ENCODE measurements at regions not wholly inside any gene's neighbourhood (a gene's known extent, or its start where the extent isn't known, plus 50 kb on each side); places are given as distances from the start of the nearest gene placed in this dataset.
A peak's percentile ranks its signal among the peaks of the same experiment; 100 is the strongest.

GRCh38 chr6:168208854-168209253 is 110.7 kb downstream of the DACT2 start:
- intact Hi-C loops (cut with DNase I): no loop called here
- H3K36me3 ChIP-seq: no peaks in the 10 kb centered on the region
- H3K4me1 ChIP-seq: no peaks in the 10 kb centered on the region
- no peaks in the 10 kb centered on the region for H3K9me3 ChIP-seq
- H3K27me3 ChIP-seq: no peaks in the 10 kb centered on the region
- no peak overlapping the region for H3K27ac ChIP-seq
- no peak overlapping the region for H3K4me3 ChIP-seq
- ATAC-seq (no peak), DNase-seq (no peak)
- 69% methylated on average over 9 of the region's 10 CpGs for whole genome bisulfite sequencing (ENCODE audit: insufficient coverage, low coverage, low lambda C conversion rate, missing lambda C conversion rate)
- TF ChIP-seq, protein P1, sequence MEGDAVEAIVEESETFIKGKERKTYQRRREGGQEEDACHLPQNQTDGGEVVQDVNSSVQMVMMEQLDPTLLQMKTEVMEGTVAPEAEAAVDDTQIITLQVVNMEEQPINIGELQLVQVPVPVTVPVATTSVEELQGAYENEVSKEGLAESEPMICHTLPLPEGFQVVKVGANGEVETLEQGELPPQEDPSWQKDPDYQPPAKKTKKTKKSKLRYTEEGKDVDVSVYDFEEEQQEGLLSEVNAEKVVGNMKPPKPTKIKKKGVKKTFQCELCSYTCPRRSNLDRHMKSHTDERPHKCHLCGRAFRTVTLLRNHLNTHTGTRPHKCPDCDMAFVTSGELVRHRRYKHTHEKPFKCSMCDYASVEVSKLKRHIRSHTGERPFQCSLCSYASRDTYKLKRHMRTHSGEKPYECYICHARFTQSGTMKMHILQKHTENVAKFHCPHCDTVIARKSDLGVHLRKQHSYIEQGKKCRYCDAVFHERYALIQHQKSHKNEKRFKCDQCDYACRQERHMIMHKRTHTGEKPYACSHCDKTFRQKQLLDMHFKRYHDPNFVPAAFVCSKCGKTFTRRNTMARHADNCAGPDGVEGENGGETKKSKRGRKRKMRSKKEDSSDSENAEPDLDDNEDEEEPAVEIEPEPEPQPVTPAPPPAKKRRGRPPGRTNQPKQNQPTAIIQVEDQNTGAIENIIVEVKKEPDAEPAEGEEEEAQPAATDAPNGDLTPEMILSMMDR (IDR thresholded peaks at IDR 0.05): no peak
- TF ChIP-seq POLR2A (IDR thresholded peaks at IDR 0.05): no peak

- Histone ChIP-seq H3K4me1 (no peaks in the 10 kb centered on the region), H3K36me3 (no peaks in the 10 kb centered on the region), H3K4me3 (no peak overlapping the region), H3K9me3 (no peaks in the 10 kb centered on the region), H3K27ac (no peak overlapping the region), H3K27me3 (no peaks in the 10 kb centered on the region)
- intact Hi-C loops (cut with DNase I): no loop called here
- no peak for TF ChIP-seq POLR2A (IDR thresholded peaks at IDR 0.05)
- TF ChIP-seq, protein P1 (IDR thresholded peaks at IDR 0.05): no peak
- ATAC-seq: no peak
- no peak for DNase-seq
- WGBS (ENCODE audit: insufficient coverage, low coverage, low lambda C conversion rate, missing lambda C conversion rate): 65% methylated on average over 3 of the region's 8 CpGs
Observed at GRCh38 chr6:168208402-168208801, 111.2 kb downstream of the DACT2 start.

- ATAC-seq (peak in 1 of 4 donors; percentile 5), DNase-seq (no peak)
- Histone ChIP-seq H3K27ac (no peak overlapping the region), H3K27me3 (no peaks in the 10 kb centered on the region), H3K4me1 (no peaks in the 10 kb centered on the region), H3K36me3 (no peaks in the 10 kb centered on the region), H3K9me3 (no peaks in the 10 kb centered on the region), H3K4me3 (no peak overlapping the region)
- intact Hi-C loops (cut with DNase I): no loop called here
- 67% methylated on average over 9 of the region's 22 CpGs for WGBS (ENCODE audit: insufficient coverage, low coverage, low lambda C conversion rate, missing lambda C conversion rate)
- TF ChIP-seq POLR2A (IDR thresholded peaks at IDR 0.05): no peak
- TF ChIP-seq, protein P1 (IDR thresholded peaks at IDR 0.05): no peak
Observed at GRCh38 chr6:168207421-168208175, 112.0 kb downstream of the DACT2 start.

- Histone ChIP-seq H3K27ac (peak overlapping the region in 1 of 3 donors; percentile 24), H3K9me3 (no peaks in the 10 kb centered on the region), H3K36me3 (no peaks in the 10 kb centered on the region), H3K4me1 (no peaks in the 10 kb centered on the region), H3K4me3 (no peak overlapping the region), H3K27me3 (no peaks in the 10 kb centered on the region)
- intact Hi-C loops (cut with DNase I): no loop called here
- DNase-seq (peak in 1 of 3 donors; percentile 45), ATAC-seq (peak in 3 of 4 donors; percentile 54 to 88 (median 57))
- 72% methylated on average over 14 of the region's 16 CpGs for WGBS (ENCODE audit: insufficient coverage, low coverage, low lambda C conversion rate, missing lambda C conversion rate)
- TF ChIP-seq POLR2A (IDR thresholded peaks at IDR 0.05): no peak
- TF ChIP-seq, protein P1 (IDR thresholded peaks at IDR 0.05): no peak
Observed at GRCh38 chr6:168206661-168207274, 112.8 kb downstream of the DACT2 start.

Measured in right lobe of liver (tissue), 6 donors.